Upper lobe of right lung (tissue), 1 donor: ENCODE measurements at regions not wholly inside any gene's neighbourhood (a gene's known extent, or its start where the extent isn't known, plus 50 kb on each side); places are given as distances from the start of the nearest gene placed in this dataset.
A peak's percentile ranks its signal among the peaks of the same experiment; 100 is the strongest.

Experiments
- ATAC-seq: fragments of 200-7000 bp; cut with Tn5 transposase; one replicate; pipeline ENCODE4 v1.9.1; 2020; ENCODE audit warnings: mild to moderate bottlenecking, moderate library complexity
- DNase-seq: peaks from one replicate; pipeline ENCODE4 v3.0.0-alpha.2; 2020
- H3K27ac ChIP-seq: fragments of 200-600 bp; one replicate; pipeline ENCODE4 v1.8.0; 2022
- H3K27me3 ChIP-seq: fragments of 200-600 bp; one replicate; pipeline ENCODE4 v1.8.0; 2022; ENCODE audit warnings: mild to moderate bottlenecking
- H3K36me3 ChIP-seq: fragments of 200-600 bp; one replicate; pipeline ENCODE4 v1.8.0; 2022
- H3K4me1 ChIP-seq: fragments of 200-600 bp; one replicate; pipeline ENCODE4 v1.8.0; 2022
- H3K4me3 ChIP-seq: fragments of 200-600 bp; one replicate; pipeline ENCODE4 v1.8.0; 2022; ENCODE audit warnings: mild to moderate bottlenecking
- H3K9me3 ChIP-seq: fragments of 200-600 bp; one replicate; pipeline ENCODE4 v1.8.0; 2022
- CTCF ChIP-seq: fragments of 200-600 bp; IDR thresholded peaks from one replicate; pipeline ENCODE4 v1.8.0; 2022; ENCODE audit warnings: antibody characterized with exemption
- intact Hi-C: fragments of 100-400 bp; cut with DNase I; formaldehyde crosslinking; loops from one replicate; pipeline ENCODE4 v1.11.0; 2022
- donor health status: DM: no; HTN: yes; CAD: no; lungs with severe emphysema.

GRCh38 chr6:137783710-137784109, 83.3 kb upstream of the TNFAIP3 start:
- ATAC-seq = no peak
- no peaks in the 10 kb centered on the region for H3K36me3 ChIP-seq

GRCh38 chr6:137784583-137784982, 82.5 kb upstream of the TNFAIP3 start:
- intact Hi-C loops = no loop called here
- no peak overlapping the region for H3K4me3 ChIP-seq
- no peaks in the 10 kb centered on the region for H3K36me3 ChIP-seq
- H3K27ac ChIP-seq = no peak overlapping the region
- DNase-seq (no peak), ATAC-seq (no peak)
- H3K27me3 ChIP-seq = no peaks in the 10 kb centered on the region
- no peak for TF ChIP-seq CTCF
- no peaks in the 10 kb centered on the region for H3K9me3 ChIP-seq
- H3K4me1 ChIP-seq = no peaks in the 10 kb centered on the region

More at GRCh38 chr6:137783710-137784109, 83.3 kb upstream of the TNFAIP3 start:
- intact Hi-C loops = no loop called here
- DNase-seq = no peak
- TF ChIP-seq CTCF = no peak
- Histone ChIP-seq H3K4me3 (no peak overlapping the region), H3K4me1 (no peaks in the 10 kb centered on the region), H3K27me3 (no peaks in the 10 kb centered on the region), H3K27ac (no peak overlapping the region), H3K9me3 (no peaks in the 10 kb centered on the region)

GRCh38 chr6:137787016-137787415, 80.0 kb upstream of the TNFAIP3 start:
- DNase-seq = no peak

GRCh38 chr6:137788248-137788647, 78.8 kb upstream of the TNFAIP3 start:
- Histone ChIP-seq H3K27ac (no peak overlapping the region), H3K4me3 (no peak overlapping the region), H3K9me3 (no peaks in the 10 kb centered on the region), H3K36me3 (no peaks in the 10 kb centered on the region), H3K27me3 (no peaks in the 10 kb centered on the region), H3K4me1 (no peaks in the 10 kb centered on the region)
- ATAC-seq (no peak), DNase-seq (no peak)
- intact Hi-C loops = no loop called here
- TF ChIP-seq CTCF = no peak

More at GRCh38 chr6:137787016-137787415, 80.0 kb upstream of the TNFAIP3 start:
- Histone ChIP-seq H3K27me3 (no peaks in the 10 kb centered on the region), H3K27ac (no peak overlapping the region), H3K9me3 (no peaks in the 10 kb centered on the region), H3K36me3 (no peaks in the 10 kb centered on the region), H3K4me1 (no peaks in the 10 kb centered on the region), H3K4me3 (no peak overlapping the region)
- no peak for TF ChIP-seq CTCF
- ATAC-seq = no peak
- intact Hi-C loops = no loop called here

GRCh38 chr6:137791281-137792159, 75.5 kb upstream of the TNFAIP3 start:
- no peak for TF ChIP-seq CTCF
- ATAC-seq (peak; percentile 73), DNase-seq (no peak)
- no peaks in the 10 kb centered on the region for H3K9me3 ChIP-seq
- H3K4me3 ChIP-seq = no peak overlapping the region
- H3K4me1 ChIP-seq = no peaks in the 10 kb centered on the region
- intact Hi-C loops = no loop called here
- H3K36me3 ChIP-seq = no peaks in the 10 kb centered on the region
- H3K27me3 ChIP-seq = no peaks in the 10 kb centered on the region
- no peak overlapping the region for H3K27ac ChIP-seq
